ENCODE measurements at regions not wholly inside any gene's neighbourhood (a gene's known extent, or its start where the extent isn't known, plus 50 kb on each side); places are given as distances from the start of the nearest gene placed in this dataset.

DNA sequence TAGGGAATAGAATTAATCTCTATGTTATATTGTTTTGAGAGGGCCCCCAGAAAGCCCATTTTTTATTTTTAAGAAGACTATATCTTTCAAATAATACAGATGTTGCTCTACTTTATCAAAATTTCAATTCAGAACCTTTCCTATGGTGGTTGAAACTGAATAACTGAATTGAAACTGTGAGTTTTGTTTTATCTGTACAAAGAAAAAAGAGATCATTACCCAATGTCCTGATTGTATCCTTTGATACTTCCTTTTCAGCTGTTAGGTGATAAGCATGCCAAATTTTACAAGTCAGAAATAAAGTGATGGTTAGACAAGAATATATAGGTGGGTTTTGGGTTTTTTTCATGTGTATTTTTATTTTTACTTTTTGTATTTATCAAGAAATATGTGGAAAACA lies 1293.1 kb upstream of the USP15 start:
- H3K4me3 ChIP-seq (replicated peaks; ENCODE audit: low read depth, low read length) = no peak overlapping the region
- no peak for DNase-seq (ENCODE audit: extremely low read depth, low read depth)
- TF ChIP-seq, protein P1, sequence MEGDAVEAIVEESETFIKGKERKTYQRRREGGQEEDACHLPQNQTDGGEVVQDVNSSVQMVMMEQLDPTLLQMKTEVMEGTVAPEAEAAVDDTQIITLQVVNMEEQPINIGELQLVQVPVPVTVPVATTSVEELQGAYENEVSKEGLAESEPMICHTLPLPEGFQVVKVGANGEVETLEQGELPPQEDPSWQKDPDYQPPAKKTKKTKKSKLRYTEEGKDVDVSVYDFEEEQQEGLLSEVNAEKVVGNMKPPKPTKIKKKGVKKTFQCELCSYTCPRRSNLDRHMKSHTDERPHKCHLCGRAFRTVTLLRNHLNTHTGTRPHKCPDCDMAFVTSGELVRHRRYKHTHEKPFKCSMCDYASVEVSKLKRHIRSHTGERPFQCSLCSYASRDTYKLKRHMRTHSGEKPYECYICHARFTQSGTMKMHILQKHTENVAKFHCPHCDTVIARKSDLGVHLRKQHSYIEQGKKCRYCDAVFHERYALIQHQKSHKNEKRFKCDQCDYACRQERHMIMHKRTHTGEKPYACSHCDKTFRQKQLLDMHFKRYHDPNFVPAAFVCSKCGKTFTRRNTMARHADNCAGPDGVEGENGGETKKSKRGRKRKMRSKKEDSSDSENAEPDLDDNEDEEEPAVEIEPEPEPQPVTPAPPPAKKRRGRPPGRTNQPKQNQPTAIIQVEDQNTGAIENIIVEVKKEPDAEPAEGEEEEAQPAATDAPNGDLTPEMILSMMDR (IDR thresholded peaks at IDR 0.05; ENCODE audit: low read depth, low read length, missing control alignments) = no peak

DNA sequence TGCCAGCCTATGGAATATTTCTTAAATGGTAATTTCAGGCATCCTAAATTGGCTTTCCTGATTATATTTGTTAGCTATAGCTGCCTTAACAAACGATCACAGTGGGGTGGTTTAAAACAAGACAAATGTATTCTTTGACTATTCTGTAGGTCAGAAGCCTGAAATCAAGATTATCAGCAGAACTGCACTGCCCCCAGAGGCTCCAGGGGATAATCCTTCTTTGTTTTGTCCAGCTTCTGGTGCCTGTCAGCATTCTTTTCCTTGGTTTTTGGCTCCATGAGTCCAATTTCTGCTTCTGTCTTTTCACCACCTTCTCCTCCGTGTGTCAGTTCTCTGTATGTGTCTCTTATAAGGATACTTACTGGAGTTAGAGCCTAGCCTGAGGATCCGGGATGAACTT lies 1282.2 kb upstream of the USP15 start:
- no peak overlapping the region for H3K4me3 ChIP-seq (replicated peaks; ENCODE audit: low read depth, low read length)
- TF ChIP-seq, protein P1 (IDR thresholded peaks at IDR 0.05; ENCODE audit: low read depth, low read length, missing control alignments) = no peak
- DNase-seq (ENCODE audit: extremely low read depth, low read depth) = no peak

DNA sequence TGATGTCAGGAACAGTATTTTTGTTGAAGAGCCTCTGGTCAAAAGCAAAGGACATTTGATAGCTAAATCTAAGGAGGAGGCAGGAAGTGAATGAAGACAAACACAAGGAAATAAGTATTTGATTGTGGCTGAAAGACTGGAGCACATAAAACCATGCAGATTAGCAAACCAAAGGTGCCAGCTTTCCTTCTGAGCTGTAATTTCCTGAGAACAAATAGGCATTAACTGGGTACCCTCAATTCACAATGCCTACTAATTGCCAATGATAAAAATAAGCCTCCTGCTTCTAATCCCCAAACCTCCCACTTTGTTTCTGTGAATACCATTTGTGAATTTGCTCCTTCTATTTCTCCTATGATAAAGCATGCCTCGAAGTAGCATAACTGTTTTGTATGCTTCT lies 1279.6 kb upstream of the USP15 start:
- DNase-seq (ENCODE audit: extremely low read depth, low read depth) = no peak
- H3K4me3 ChIP-seq (replicated peaks; ENCODE audit: low read depth, low read length) = no peak overlapping the region
- TF ChIP-seq, protein P1 (IDR thresholded peaks at IDR 0.05; ENCODE audit: low read depth, low read length, missing control alignments) = no peak

DNA sequence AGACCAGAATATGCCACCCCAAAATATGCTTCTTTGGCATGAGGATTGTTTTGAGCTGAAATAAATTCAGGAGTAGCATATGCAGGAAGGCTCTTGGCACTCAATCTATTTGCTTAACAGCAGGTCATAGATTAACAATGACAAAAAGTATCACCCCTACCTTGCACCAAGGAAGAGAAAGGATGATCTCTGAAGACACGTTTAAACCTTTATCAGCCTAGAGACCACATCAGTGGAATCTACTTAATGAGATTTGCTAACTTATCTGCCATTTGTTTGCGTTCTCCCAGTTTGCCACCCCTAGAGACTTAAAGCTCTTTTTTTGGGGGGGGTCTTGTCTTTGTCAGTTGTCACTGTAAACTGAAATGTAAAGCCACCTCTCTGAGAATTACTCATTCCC lies 1278.7 kb upstream of the USP15 start:
- DNase-seq (ENCODE audit: extremely low read depth, low read depth) = no peak
- H3K4me3 ChIP-seq (replicated peaks; ENCODE audit: low read depth, low read length) = no peak overlapping the region
- TF ChIP-seq, protein P1 (IDR thresholded peaks at IDR 0.05; ENCODE audit: low read depth, low read length, missing control alignments) = no peak

DNA sequence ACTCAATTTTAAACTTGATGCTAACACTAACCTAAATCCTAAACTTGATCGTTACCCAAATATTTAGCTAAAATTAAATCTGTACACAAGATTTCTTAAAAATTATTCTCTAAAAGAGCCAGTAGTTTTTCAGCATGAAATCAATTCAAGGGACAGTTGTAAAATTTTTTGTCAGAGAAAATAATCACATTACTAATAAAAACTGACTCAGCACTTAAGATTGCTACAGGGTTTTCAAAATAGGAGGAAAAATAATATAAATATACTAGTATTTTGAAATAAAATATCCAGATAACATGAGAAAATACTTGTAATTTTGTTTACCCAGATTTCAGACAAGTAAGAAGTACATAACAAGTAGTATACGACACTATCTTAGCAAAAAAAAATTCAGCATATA lies 1268.1 kb upstream of the USP15 start:
- H3K4me3 ChIP-seq (replicated peaks; ENCODE audit: low read depth, low read length) = no peak overlapping the region
- DNase-seq (ENCODE audit: extremely low read depth, low read depth) = no peak
- TF ChIP-seq, protein P1 (IDR thresholded peaks at IDR 0.05; ENCODE audit: low read depth, low read length, missing control alignments) = no peak

DNA sequence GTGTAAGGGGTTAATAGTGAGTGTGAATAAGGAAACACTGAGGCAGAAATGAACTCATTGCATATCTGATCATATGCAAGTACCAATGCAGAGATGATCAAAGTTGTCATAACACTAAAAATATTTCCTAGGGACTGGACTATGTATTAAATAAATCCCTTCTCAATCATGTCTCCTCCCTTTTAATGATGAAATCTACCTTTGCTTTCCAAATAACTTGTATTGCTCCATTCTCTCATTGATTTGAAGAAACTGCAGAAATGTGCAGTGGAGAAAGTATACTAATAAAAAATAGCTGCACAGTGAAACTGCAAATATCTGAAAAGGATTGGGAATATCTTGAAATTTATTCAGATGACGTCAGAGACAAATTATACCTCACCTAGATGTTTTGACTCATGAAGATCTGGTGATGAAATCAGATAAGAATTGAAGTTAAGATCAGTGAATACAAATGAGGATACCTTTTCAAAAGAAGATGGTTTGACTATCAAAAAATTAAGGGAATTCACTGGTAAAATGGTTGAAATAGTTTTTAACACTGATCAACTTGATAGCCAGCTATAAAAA lies 1264.9 kb upstream of the USP15 start:
- TF ChIP-seq, protein P1 (IDR thresholded peaks at IDR 0.05; ENCODE audit: low read depth, low read length, missing control alignments) = no peak
- DNase-seq (ENCODE audit: extremely low read depth, low read depth) = no peak
- H3K4me3 ChIP-seq (replicated peaks; ENCODE audit: low read depth, low read length) = no peak overlapping the region

DNA sequence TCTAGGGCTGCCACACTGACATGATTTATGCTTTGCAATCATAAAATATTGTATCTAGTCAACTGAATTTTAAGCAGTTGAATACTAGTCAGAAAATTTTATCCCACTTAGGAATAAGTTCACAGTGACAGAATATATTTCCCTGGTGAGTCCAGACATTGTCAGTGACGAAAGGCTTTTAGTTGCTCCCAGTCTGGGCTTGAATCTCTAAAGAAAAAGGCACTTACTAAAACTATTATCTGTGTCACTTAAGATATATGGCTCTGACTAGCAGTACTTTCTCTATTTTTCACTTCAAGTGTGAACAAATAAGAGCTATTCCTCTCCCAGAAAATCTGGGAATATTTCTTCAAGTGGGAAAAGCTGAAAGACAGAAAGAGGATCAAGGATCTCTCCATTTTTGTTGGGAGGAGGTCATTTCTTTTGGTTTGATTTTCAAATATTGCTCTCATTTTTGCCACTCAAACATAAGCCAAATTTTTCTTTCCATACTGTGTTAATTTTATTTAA lies 1262.3 kb upstream of the USP15 start:
- DNase-seq (ENCODE audit: extremely low read depth, low read depth) = no peak
- TF ChIP-seq, protein P1 (IDR thresholded peaks at IDR 0.05; ENCODE audit: low read depth, low read length, missing control alignments) = no peak
- H3K4me3 ChIP-seq (replicated peaks; ENCODE audit: low read depth, low read length) = no peak overlapping the region

Data from HFF-Myc (cell line).